Stimulated activated naive CD8-positive, alpha-beta T cell treated with anti-CD3 and anti-CD28 coated beads, Interleukin-15, Interleukin-2, amounts not matched to agents 100 U/mL and 50 U/mL, for 24 hours (primary cell): ENCODE measurements at regions not wholly inside any gene's neighbourhood (a gene's known extent, or its start where the extent isn't known, plus 50 kb on each side); places are given as distances from the start of the nearest gene placed in this dataset.
"Not testable (repeated sequence)": the region's sequence is repeated elsewhere in the genome, so short reads cannot be mapped to it uniquely, and the experiment has no call there.

Source experiments
- ATAC-seq: fragments of 150-1000 bp; cut with Tn5 transposase; one replicate; pipeline ENCODE4 v1.10.0; 2021
- DNase-seq: peaks from one replicate; pipeline ENCODE4 v3.0.0; 2021

DNA sequence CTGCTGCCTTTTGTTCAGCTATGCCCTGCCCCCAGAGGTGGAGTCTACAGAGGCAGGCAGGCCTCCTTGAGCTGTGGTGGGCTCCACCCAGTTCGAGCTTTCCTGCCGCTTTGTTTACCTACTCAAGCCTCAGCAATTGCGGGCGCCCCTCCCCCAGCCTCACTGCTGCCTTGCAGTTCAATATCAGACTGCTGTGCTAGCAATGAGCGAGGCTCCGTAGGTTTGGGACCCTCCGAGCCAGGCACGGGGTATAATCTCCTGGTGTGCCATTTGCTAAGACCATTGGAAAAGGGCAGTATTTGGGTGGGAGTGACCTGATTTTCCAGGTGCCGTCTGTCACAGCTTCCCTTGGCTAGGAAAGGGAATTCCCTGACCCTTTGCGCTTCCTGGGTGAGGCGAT lies 51.9 kb downstream of the DIPK2A start:
- not testable (repeated sequence) for ATAC-seq, DNase-seq

DNA sequence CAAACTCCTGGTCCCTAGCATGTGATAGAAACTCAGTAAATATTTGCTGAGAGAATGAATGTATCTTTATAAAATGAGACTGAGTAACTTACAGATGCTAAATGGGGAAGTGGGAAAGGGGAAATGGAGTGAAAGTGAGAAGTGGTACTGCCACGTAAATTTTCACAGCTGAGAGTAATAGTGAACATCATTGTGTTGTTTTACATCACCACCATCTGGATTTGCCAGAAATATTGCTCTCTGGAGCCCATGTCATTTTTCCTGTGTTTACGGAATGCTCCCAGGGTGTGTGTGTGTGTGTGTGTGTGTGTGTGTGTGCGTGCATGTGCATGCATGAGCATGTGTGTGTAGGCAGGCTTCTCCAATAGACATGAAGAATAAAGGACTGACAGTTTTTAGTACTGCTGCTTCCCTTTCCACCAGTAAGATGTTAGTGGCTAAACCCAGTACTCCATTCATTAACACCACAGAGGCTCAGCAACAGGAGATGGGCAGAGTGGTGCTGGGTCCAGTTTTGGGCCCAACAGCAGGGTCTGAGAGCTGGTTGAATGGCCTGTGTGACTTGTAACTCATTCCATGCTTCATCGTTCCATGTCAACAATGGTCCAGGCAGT lies 57.3 kb downstream of the DIPK2A start:
- DNase-seq (no peak), ATAC-seq (no peak)

GRCh38 chr3:144029769-144030168 lies 58.1 kb downstream of the DIPK2A start:
- ATAC-seq (no peak), DNase-seq (no peak)

- ATAC-seq = no peak
- no peak for DNase-seq
Observed at GRCh38 chr3:144031938-144032337, 60.3 kb downstream of the DIPK2A start.

DNA sequence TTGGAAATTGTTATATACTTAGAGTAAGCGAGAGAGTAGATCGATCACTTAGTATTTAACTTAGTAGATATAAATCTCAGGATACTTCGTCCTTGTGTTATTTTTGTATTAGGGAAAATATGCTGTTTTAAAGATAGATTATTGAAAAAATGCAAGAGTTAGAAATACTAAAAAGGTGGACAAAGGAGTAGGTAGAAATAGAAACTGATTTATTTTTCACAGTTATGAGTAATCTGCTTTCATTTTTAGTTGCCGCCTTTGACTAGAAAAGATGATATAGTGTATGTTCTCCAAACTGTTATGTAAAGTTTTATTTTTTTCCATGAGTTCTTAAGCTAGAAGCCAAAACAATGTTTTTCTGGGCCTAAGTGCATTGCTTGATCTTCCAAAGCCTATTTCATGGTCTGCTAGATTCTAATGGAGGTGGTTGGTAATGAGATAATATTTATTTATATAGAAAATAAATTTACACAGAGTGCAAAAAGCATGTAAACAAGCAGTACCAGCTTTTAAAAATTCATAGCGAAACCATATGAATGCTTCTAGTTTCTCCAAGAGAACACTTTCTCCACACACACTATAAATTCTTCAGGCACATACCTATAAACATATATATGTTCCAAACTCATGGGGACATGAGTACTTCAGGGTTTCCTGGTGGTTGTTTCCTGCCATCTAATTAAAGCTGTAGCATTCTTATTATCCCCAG lies 61.1 kb downstream of the DIPK2A start:
- ATAC-seq = no peak
- no peak for DNase-seq

DNA sequence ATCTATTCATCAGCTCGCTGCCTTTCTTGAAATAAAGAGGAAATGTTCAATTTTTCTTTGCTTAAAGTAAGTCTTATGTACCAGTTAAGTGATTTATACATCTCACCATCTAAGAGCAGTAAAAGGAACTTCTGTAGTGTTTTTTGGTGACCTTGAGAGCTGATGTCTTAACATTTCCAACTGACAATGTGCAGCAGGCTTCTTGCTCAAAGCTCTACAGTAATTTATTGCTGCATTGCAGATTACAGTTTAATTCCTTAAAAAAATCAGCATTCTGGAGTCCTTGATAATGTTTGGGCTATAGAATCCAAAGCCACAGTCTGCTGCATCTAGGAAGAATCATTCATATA lies 61.6 kb downstream of the DIPK2A start:
- DNase-seq (no peak), ATAC-seq (no peak)

DNA sequence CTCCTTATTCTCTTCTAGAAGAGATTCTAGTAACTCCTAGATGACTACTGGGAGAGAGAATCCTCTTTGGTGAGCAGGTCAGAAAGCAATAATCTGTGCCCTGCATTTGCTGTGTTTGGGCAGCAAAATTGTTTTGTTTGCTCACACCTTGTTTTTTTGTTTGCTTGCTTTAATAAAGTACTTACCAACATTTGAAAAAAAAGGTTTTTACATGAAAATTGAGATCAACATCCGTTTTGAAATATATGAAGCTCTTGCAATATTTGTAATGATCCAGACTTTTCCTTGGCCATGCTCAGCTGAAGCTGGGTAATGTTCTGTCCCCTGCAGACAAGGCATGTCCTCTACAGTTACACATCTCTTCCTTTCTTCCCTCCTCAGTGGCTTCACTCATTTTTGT lies 62.2 kb downstream of the DIPK2A start:
- DNase-seq (no peak), ATAC-seq (no peak)

DNA sequence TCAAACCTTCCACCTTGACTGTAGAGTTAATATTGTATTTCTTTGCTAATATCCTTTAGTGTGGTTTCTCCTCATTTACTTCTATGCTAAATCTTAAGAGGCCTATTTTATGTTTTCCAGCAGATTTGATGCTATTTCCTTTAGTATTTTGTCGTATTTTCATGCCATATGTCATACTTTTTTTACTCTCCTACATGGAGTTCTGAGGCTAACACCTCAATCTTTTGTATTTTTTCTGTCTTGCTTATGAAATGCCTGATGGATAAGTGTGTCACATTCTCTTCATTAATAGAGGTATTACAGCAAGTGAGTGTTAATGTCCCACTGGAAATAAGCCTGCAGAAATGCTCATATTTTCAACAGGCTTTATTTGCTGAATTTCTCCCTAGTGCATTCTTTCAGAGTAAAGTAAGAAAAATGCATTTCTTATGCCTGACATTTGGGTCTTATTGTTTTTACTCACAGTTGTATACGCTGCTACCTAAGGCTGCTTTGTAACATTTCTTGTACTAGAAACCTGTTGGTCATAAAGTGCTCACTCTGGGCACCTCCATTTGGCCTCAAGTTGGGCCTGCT lies 63.2 kb downstream of the DIPK2A start:
- no peak for ATAC-seq

DNA sequence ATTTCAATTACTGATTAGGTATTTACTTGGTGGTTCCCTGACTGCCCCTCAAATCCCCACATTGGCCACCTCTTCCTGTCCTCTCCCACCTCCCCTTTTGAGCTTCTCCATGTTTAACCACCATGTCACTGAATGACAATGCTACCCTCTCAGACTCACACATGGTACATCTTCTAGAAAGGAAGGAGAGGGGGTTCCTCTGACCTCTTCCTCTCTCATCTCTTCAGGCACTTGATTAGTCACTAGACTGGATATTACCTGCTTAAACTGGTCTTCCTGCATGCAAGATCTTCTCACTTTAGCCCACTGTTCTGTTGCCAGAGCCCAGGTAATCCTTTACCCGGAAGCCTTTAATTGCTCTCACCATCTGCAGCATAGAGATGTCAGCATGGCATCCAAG lies 64.9 kb downstream of the DIPK2A start:
- ATAC-seq = no peak
- DNase-seq = no peak

More for the DNA sequence above, 63.2 kb downstream of the DIPK2A start:
- no peak for DNase-seq

- DNase-seq = no peak
- ATAC-seq = peak; percentile 32
Observed at GRCh38 chr3:144039661-144040060, 68.0 kb downstream of the DIPK2A start.

- ATAC-seq (no peak), DNase-seq (no peak)
Observed at GRCh38 chr3:144041960-144042556, 70.4 kb downstream of the DIPK2A start.

DNA sequence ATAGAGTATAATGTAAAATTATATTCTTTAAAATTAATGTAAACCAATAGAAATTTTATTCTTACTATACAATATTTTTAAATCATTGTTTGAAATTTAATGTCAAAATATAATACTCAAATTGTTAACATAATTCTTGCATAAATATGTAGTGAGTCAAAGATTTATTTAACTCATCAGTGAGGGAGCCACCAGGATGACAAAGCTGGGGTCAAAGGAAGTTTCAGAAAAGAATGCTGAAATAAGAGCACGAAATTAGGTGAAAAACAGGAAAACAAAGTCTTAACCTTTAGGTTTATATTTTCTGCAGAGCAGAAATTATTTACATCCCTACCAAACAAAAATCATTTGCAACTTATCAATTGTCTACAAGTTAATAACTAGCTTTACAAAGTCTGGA lies 74.1 kb downstream of the DIPK2A start:
- ATAC-seq = no peak

DNA sequence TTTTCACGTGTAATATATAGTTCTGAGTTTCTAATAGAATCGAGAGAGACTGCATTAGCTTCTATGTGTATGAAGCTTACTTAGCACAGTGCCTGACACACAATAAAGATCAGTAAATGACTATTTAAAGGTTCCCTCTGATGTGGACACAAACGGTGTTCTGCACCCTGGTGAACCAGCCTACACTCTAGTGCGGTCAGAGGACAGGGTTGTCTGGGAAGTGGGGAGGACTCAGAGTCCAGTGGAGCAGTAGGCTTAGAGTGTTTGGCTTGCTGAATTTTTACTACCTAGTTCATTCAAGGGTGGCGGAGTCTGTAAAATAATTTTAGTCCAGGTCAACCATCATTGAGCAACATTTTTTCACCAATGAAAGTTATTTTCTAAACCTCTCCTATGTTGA lies 77.8 kb downstream of the DIPK2A start:
- DNase-seq (no peak), ATAC-seq (no peak)

More for the DNA sequence above, 74.1 kb downstream of the DIPK2A start:
- DNase-seq = no peak

- ATAC-seq = no peak
Observed at GRCh38 chr3:144051211-144051610, 79.6 kb downstream of the DIPK2A start.

DNA sequence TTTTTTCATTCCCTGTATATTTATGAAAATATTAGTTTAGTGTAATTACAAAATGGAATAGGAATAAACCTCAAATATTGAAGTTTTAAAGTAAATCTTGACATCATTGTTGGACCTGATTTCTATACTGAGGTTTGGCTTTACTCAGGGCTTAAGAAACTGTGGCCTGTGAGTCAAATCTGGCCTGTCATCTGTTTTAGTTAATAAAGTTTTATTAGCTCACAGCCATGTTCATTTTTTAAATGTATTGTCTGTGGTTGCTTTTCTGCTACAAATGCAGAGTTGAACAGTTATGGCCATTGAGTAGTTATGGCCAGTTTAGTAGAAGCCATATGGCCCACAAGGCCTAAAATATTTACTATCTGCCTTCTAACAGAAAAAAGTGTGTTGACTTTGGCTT lies 80.7 kb downstream of the DIPK2A start:
- ATAC-seq (no peak), DNase-seq (no peak)

More at GRCh38 chr3:144051211-144051610, 79.6 kb downstream of the DIPK2A start:
- DNase-seq = no peak

DNA sequence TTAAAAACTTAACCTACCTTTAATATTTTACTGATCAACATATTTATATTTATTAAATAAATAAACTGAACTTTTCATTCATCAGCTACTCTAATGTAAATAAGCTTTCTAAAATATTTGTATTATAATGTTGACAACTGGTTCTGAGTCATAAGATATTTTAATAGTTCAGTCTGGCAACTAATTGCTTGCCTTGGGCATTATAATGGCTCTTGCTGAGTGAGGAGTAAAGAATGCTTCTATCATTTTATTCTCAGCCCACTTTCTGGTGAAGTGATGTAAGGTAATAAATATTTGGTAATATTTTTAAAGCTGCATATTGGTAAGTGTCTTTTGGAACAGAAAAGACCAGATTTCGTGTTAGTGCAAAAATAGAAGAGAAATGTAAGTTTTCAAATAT lies 81.5 kb downstream of the DIPK2A start:
- DNase-seq (no peak), ATAC-seq (no peak)

DNA sequence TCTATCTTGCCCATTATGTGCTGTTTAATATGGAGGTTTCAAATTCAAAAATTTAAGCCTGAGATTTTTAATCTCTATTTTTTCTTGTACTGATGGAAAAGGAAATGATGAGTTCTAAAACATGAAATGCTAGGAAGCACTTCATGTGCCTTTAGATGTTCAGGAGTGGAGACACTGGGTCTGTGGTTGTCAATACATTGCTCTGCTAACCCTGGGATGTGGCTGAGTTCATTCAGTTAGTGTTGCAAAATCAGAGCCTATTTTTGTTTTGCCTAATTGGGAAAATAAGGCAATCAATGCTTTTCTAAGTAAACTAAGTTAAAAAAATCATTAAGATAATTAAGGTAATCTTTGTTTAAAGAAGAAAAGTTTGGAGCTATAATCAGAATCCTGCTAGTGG lies 83.1 kb downstream of the DIPK2A start:
- ATAC-seq (no peak), DNase-seq (no peak)

GRCh38 chr3:144055604-144056003 lies 84.0 kb downstream of the DIPK2A start:
- DNase-seq (no peak), ATAC-seq (no peak)

GRCh38 chr3:144058713-144059112 lies 87.1 kb downstream of the DIPK2A start:
- ATAC-seq = no peak
- no peak for DNase-seq

GRCh38 chr3:144059481-144059880 lies 87.9 kb downstream of the DIPK2A start:
- ATAC-seq (no peak), DNase-seq (no peak)

DNA sequence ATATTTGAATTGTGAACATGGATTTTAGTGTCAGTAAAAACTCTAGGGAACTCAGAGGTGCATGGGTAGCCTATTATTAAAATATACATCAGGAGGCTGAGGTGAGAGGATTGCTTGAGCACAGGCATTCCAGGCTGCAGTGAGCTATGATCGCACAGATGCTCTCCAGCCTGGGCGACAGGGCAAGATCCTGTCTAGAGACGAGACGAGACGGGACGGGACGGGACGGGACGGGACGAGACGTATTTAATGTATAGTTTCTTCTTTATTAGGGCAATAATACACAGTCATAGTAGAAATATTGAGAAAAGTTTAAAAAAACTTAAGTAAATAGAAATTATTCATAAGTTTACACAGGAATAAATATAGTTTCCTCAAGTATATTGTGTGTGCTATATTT lies 89.3 kb downstream of the DIPK2A start:
- DNase-seq (no peak), ATAC-seq (no peak)

DNA sequence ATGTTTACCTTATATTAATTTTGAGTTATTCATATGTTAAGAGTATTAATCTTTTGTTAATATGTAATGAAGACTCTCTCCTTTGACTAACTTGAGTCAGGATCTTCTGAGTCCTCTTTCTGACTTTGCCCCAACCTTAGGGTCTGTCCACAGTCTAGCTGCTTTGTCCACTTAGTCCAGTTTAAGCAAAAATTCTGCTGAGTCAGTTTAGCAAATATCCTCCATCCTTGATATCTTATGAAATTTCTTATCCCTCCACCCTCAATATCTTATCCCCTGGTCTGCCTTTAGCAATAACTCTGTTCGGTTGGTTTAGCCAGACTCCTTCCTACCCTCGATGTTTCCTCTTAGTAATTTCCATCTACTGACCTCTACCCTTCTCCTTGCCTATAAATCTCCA lies 91.7 kb downstream of the DIPK2A start:
- DNase-seq (no peak), ATAC-seq (no peak)

- DNase-seq = no peak
- no peak for ATAC-seq
Observed at GRCh38 chr3:144067059-144067458, 95.4 kb downstream of the DIPK2A start.
